ENCODE measurements at regions not wholly inside any gene's neighbourhood (a gene's known extent, or its start where the extent isn't known, plus 50 kb on each side); places are given as distances from the start of the nearest gene placed in this dataset.

DNA sequence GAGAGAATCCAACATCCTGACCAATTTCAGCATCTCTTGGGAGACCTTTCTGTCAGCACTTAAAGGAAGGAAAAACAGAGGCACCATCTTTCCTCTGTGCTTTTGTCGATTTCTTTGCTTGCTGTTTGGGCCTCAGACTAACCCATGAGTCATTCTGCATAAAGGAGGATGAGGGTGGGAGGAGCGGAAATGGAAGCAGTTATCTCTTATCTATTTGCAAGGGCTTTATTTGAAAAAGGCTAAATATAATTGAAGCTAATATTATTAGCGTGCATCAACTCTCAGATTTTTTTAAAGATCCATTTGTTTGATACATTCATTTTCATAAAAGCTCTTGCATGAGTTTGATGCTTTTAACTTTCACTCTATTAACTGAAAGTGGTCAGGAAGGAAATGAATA is 72.9 kb downstream of the ZNF622 start:
- Histone ChIP-seq H3K36me3 (ENCODE audit: control insufficient read depth, insufficient read depth, low read length) (no peaks in the 10 kb centered on the region), H3K27ac (ENCODE audit: low read length) (no peak overlapping the region), H3K4me1 (ENCODE audit: control insufficient read depth, insufficient read depth, low read length) (no peaks in the 10 kb centered on the region), H3K4me3 (ENCODE audit: low read length) (no peak overlapping the region), H3K27me3 (ENCODE audit: control insufficient read depth, insufficient read depth, low read length) (no peaks in the 10 kb centered on the region), H3K9me3 (replicated peaks; ENCODE audit: control insufficient read depth, low read depth, low read length) (no peaks in the 10 kb centered on the region)
- WGBS (ENCODE audit: insufficient coverage), result no CpG with 5 or more reads among the region's 3 CpGs
- no peak for DNase-seq

DNA sequence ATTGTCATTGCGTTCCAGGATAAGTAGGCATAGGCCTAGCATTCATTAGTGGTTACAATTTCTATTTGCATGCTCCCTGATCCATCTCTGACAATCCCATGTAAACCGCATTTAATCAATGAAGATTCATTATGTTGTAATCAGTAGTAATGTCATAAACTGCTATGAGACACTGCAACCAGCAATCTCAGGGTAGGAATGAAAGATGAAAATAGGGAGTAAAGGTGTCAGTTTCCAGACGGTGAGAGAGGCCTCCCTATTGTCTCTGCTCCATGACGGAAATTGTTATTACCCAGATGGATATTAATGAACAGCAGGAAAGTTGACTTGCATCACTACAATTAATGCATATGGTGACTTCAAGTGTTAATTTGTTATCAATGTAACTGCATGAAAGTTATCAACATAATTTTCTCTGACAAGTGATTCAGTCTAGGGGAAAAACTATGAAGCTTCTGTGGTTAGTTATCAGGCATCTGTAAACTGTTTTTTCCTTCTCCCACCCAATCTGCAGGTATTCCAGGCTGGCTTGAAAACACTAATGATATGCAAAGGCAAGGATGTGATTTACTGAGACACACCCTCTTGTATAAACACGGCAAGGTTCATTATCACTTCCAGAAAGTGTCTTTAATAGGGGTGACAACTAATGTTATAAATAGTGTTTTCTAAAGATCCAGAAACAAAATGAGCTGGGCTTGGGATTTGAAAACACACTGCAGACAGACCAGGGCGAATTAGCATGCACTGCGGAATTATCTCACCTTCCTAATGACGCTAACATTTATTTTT is 73.5 kb downstream of the ZNF622 start:
- no CpG with 5 or more reads among the region's 8 CpGs for WGBS (ENCODE audit: insufficient coverage)
- Histone ChIP-seq H3K4me1 (ENCODE audit: control insufficient read depth, insufficient read depth, low read length) (no peaks in the 10 kb centered on the region), H3K4me3 (ENCODE audit: low read length) (no peak overlapping the region), H3K36me3 (ENCODE audit: control insufficient read depth, insufficient read depth, low read length) (no peaks in the 10 kb centered on the region), H3K27me3 (ENCODE audit: control insufficient read depth, insufficient read depth, low read length) (no peaks in the 10 kb centered on the region), H3K9me3 (replicated peaks; ENCODE audit: control insufficient read depth, low read depth, low read length) (no peaks in the 10 kb centered on the region), H3K27ac (ENCODE audit: low read length) (no peak overlapping the region)
- no peak for DNase-seq

DNA sequence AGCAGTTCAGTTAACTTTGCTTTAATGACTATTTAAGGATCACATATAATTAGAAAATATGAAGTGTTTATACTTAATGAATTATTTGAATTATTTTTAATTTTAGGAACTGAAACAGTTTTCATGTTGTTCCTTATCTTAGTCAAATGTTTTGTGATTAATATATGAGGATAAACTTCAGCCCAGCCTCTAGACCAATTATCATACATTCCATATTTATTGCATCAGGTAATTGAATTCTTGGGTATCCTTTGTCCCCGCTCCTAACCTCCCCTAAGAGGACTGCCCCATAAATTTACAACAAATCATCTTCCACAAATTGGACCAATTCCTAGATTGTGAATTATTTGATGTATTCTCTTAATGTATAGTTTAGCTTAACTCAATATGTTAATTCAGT is 74.8 kb downstream of the ZNF622 start:
- no CpG with 5 or more reads among the region's 1 CpG for WGBS (ENCODE audit: insufficient coverage)
- no peaks in the 10 kb centered on the region for H3K4me1 ChIP-seq (ENCODE audit: control insufficient read depth, insufficient read depth, low read length)

DNA sequence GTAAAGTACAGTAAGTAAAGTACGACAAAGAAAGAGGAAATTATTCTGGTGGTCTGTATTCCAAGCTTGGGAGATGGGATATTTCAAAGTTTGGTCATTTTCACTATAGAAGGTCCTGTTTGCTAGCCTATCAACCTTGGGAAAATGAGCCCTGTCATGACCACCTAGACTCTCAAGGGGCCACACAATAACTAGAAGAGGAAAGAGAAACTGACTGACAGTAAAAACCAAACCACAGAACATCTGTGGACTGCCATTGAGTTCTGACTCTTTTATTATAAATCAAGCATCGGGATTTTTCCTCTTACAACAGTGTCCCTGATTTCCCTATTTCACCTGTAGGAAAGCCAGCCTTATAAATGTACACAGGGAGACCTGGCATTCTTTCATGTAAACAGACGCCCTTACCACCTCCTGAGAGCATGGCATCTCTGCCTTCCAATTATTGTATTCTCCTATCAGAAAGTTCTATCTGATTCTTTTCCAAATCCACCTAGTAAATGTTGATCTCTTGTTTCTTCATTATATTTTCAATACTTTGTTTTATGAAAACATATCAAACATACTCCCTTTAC is 80.0 kb downstream of the ZNF622 start:
- H3K4me3 ChIP-seq (ENCODE audit: low read length), result no peak overlapping the region
- H3K36me3 ChIP-seq (ENCODE audit: control insufficient read depth, insufficient read depth, low read length), result no peaks in the 10 kb centered on the region
- H3K27me3 ChIP-seq (ENCODE audit: control insufficient read depth, insufficient read depth, low read length), result no peaks in the 10 kb centered on the region
- H3K9me3 ChIP-seq (replicated peaks; ENCODE audit: control insufficient read depth, low read depth, low read length), result no peaks in the 10 kb centered on the region
- DNase-seq, result no peak
- H3K27ac ChIP-seq (ENCODE audit: low read length), result no peak overlapping the region
- WGBS (ENCODE audit: insufficient coverage), result 92% methylated on average over 2 of the region's 3 CpGs
- H3K4me1 ChIP-seq (ENCODE audit: control insufficient read depth, insufficient read depth, low read length), result no peaks in the 10 kb centered on the region

More for the DNA sequence above, 74.8 kb downstream of the ZNF622 start:
- no peaks in the 10 kb centered on the region for H3K27me3 ChIP-seq (ENCODE audit: control insufficient read depth, insufficient read depth, low read length)
- no peak for DNase-seq
- H3K36me3 ChIP-seq (ENCODE audit: control insufficient read depth, insufficient read depth, low read length), result no peaks in the 10 kb centered on the region
- no peak overlapping the region for H3K4me3 ChIP-seq (ENCODE audit: low read length)
- H3K9me3 ChIP-seq (replicated peaks; ENCODE audit: control insufficient read depth, low read depth, low read length), result no peaks in the 10 kb centered on the region
- no peak overlapping the region for H3K27ac ChIP-seq (ENCODE audit: low read length)

DNA sequence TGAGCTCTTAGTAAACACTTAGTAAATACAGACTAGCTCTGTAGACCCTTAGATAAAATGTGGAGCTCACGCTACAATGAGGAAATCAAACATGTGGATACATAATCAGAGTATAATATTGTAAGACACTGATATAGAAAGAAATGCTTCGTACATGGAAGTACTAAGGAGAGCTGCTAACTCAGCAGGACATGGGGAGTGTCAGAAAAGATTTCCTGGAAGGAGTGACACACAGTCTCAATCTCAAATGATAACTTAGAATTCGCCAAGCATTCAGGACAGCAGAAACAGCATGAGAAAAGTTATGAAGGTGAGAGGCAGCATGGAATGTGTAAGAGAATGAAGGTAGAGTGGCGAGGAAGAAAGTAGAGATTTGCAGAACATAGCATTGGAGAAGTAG is 80.8 kb downstream of the ZNF622 start:
- 77% methylated on average over 3 of the region's 4 CpGs for WGBS (ENCODE audit: insufficient coverage)
- Histone ChIP-seq H3K4me1 (ENCODE audit: control insufficient read depth, insufficient read depth, low read length) (no peaks in the 10 kb centered on the region), H3K4me3 (ENCODE audit: low read length) (no peak overlapping the region)

DNA sequence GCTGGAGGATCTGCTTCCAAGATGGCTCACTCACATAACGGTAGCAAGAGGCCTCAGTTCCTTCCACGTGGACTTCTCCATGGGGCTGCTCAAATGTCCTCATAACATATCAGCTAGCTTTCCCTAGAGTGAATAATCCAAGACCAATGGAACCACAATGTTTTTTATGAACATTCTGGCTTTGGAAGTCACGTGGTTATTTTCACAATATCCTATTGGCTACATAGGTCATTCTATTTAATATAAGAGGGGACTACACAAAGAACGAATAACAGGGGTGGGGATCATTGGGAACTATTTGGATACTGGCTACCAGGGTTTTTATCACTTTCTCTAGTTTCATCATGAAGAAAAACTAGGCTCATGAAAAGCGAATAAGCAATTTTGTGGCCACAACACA is 81.4 kb downstream of the ZNF622 start:
- Histone ChIP-seq H3K27ac (ENCODE audit: low read length) (no peak overlapping the region), H3K36me3 (ENCODE audit: control insufficient read depth, insufficient read depth, low read length) (no peaks in the 10 kb centered on the region), H3K4me3 (ENCODE audit: low read length) (no peak overlapping the region), H3K9me3 (replicated peaks; ENCODE audit: control insufficient read depth, low read depth, low read length) (no peaks in the 10 kb centered on the region), H3K27me3 (ENCODE audit: control insufficient read depth, insufficient read depth, low read length) (no peaks in the 10 kb centered on the region), H3K4me1 (ENCODE audit: control insufficient read depth, insufficient read depth, low read length) (no peaks in the 10 kb centered on the region)
- 86% methylated on average over 2 of the region's 5 CpGs for WGBS (ENCODE audit: insufficient coverage)
- no peak for DNase-seq

More for the DNA sequence above, 80.8 kb downstream of the ZNF622 start:
- Histone ChIP-seq H3K27me3 (ENCODE audit: control insufficient read depth, insufficient read depth, low read length) (no peaks in the 10 kb centered on the region), H3K27ac (ENCODE audit: low read length) (no peak overlapping the region), H3K9me3 (replicated peaks; ENCODE audit: control insufficient read depth, low read depth, low read length) (no peaks in the 10 kb centered on the region), H3K36me3 (ENCODE audit: control insufficient read depth, insufficient read depth, low read length) (no peaks in the 10 kb centered on the region)
- DNase-seq, result no peak

DNA sequence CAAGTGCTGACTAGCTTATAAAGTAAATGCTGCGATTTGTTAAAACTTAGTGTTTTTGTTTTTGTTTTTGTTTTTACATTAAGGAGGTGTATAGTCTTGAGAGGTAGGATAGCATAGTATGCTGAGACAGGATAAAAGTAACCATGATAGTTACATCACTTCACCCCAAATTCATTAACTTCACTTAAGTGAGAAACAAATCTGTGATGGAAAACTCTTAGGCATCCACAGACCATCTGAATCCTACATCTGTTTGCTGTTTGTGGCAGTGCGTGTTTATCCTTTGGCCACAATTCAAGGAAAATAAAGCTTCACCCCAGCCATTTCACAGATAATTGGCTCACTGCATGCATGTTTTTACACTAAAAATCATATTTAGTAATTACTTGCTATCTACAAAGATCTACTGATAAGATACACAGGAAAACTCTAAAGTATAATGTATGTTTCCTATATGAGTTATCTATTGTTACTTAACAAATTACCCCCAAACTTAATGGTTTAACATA is 82.0 kb downstream of the ZNF622 start:
- no peak overlapping the region for H3K4me3 ChIP-seq (ENCODE audit: low read length)
- DNase-seq, result no peak
- no CpG with 5 or more reads among the region's 2 CpGs for WGBS (ENCODE audit: insufficient coverage)
- no peak overlapping the region for H3K27ac ChIP-seq (ENCODE audit: low read length)
- H3K9me3 ChIP-seq (replicated peaks; ENCODE audit: control insufficient read depth, low read depth, low read length), result no peaks in the 10 kb centered on the region
- H3K27me3 ChIP-seq (ENCODE audit: control insufficient read depth, insufficient read depth, low read length), result no peaks in the 10 kb centered on the region
- no peaks in the 10 kb centered on the region for H3K36me3 ChIP-seq (ENCODE audit: control insufficient read depth, insufficient read depth, low read length)
- H3K4me1 ChIP-seq (ENCODE audit: control insufficient read depth, insufficient read depth, low read length), result no peaks in the 10 kb centered on the region

DNA sequence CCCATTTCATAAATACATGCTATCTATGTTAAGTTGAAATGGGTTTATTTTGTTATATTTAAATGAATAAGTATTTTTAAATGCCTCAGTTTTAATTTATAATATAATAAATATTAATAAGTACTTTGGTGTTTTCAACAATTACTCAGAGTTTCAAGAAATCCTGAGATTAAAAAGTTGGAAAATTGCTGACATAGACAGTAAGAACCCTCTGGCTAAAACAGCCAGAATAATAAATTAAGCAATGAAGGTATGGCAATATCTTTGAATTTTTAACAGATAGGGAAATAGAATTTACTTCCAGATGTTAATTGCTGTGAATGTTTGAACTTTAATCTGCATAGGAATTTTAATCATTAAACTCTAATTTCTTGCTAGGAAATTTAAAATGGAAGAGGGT is 83.6 kb downstream of the ZNF622 start:
- no peak for DNase-seq
- H3K27me3 ChIP-seq (ENCODE audit: control insufficient read depth, insufficient read depth, low read length), result no peaks in the 10 kb centered on the region

DNA sequence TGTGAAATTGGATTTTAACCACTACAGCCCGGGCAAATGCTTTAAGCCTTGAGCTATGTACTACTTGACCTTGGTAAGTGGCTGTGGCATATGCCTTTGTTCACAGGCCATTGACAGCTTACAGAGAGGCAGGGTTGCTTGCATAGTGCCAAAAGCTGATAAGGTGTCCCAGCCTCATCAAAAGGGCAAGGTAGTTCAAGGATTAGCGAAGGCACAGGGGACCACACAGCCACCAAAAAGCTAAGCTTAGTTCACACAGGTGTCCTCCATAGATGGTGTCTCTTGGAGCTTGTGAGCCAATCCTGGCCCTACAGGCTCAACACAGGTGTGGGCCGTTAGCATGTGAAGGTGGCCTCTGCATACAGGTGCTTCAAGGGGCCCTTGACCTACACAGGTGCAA is 86.8 kb downstream of the ZNF622 start:
- no peak for DNase-seq
- WGBS (ENCODE audit: insufficient coverage), result 62% methylated on average over 3 of the region's 3 CpGs
- H3K9me3 ChIP-seq (replicated peaks; ENCODE audit: control insufficient read depth, low read depth, low read length), result no peaks in the 10 kb centered on the region
- H3K36me3 ChIP-seq (ENCODE audit: control insufficient read depth, insufficient read depth, low read length), result no peaks in the 10 kb centered on the region
- no peaks in the 10 kb centered on the region for H3K4me1 ChIP-seq (ENCODE audit: control insufficient read depth, insufficient read depth, low read length)
- no peak overlapping the region for H3K27ac ChIP-seq (ENCODE audit: low read length)
- no peak overlapping the region for H3K4me3 ChIP-seq (ENCODE audit: low read length)
- H3K27me3 ChIP-seq (ENCODE audit: control insufficient read depth, insufficient read depth, low read length), result no peaks in the 10 kb centered on the region

More for the DNA sequence above, 83.6 kb downstream of the ZNF622 start:
- H3K4me3 ChIP-seq (ENCODE audit: low read length), result no peak overlapping the region
- no peaks in the 10 kb centered on the region for H3K9me3 ChIP-seq (replicated peaks; ENCODE audit: control insufficient read depth, low read depth, low read length)
- H3K27ac ChIP-seq (ENCODE audit: low read length), result no peak overlapping the region
- no peaks in the 10 kb centered on the region for H3K4me1 ChIP-seq (ENCODE audit: control insufficient read depth, insufficient read depth, low read length)
- no peaks in the 10 kb centered on the region for H3K36me3 ChIP-seq (ENCODE audit: control insufficient read depth, insufficient read depth, low read length)

DNA sequence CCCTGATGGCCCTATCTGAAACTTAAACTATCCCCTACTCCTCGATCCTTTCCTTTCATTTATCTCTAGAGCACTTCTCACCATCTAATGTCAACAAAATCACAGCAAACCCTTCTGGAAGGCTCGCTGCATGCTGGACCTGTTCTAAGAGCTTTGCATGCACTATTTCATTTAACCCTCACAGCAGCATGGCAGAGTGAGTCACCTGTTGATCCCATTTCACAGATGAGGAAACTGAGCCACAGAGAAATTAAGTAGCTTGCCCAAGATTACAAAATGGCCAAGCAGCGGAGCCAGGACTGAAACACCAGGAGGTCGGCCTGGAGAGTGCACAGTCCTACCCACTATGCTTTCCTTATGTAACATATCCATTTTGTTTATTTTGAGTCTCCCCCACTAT is 93.1 kb downstream of the ZNF622 start:
- no peaks in the 10 kb centered on the region for H3K4me1 ChIP-seq (ENCODE audit: control insufficient read depth, insufficient read depth, low read length)
- no peaks in the 10 kb centered on the region for H3K36me3 ChIP-seq (ENCODE audit: control insufficient read depth, insufficient read depth, low read length)
- 56% methylated on average over 2 of the region's 4 CpGs for WGBS (ENCODE audit: insufficient coverage)
- no peaks in the 10 kb centered on the region for H3K9me3 ChIP-seq (replicated peaks; ENCODE audit: control insufficient read depth, low read depth, low read length)
- no peak overlapping the region for H3K4me3 ChIP-seq (ENCODE audit: low read length)
- H3K27ac ChIP-seq (ENCODE audit: low read length), result no peak overlapping the region
- no peaks in the 10 kb centered on the region for H3K27me3 ChIP-seq (ENCODE audit: control insufficient read depth, insufficient read depth, low read length)
- no peak for DNase-seq
